ENCODE measurements at regions not wholly inside any gene's neighbourhood (a gene's known extent, or its start where the extent isn't known, plus 50 kb on each side); places are given as distances from the start of the nearest gene placed in this dataset.
A peak's percentile ranks its signal among the peaks of the same experiment; 100 is the strongest.

DNA sequence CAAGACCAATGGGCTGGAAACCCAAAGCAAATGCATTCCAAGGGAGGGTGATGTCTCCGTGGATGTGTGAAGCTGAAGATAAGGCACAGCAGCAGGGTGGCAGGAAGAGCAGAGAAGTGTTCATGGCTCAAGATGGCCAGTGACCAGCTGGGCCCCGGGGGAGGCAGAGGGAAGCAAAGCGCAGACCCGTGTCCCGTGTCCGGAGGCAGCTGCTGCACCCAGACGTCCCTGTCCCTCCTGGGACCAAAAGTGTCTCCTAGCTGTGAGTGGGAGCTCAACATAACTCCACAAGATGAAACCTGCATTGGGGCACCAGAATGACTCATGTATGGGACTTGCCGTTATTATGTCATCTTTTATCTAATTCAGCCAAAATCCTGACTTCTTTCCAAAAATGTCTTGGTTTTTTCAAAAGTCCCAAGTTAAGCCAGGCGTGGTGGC, 118.2 kb downstream of the RIPK4 start:
- H3K9me3 Mint-ChIP-seq = no peaks in the 10 kb centered on the region
- H3K36me3 Mint-ChIP-seq = no peaks in the 10 kb centered on the region
- H3K4me1 Mint-ChIP-seq = no peaks in the 10 kb centered on the region
- no peak for ATAC-seq
- H3K27ac Mint-ChIP-seq = no peak overlapping the region
- H3K4me3 Mint-ChIP-seq = no peak overlapping the region
- H3K27me3 Mint-ChIP-seq = peaks cover 9% of the 10 kb centered on the region

DNA sequence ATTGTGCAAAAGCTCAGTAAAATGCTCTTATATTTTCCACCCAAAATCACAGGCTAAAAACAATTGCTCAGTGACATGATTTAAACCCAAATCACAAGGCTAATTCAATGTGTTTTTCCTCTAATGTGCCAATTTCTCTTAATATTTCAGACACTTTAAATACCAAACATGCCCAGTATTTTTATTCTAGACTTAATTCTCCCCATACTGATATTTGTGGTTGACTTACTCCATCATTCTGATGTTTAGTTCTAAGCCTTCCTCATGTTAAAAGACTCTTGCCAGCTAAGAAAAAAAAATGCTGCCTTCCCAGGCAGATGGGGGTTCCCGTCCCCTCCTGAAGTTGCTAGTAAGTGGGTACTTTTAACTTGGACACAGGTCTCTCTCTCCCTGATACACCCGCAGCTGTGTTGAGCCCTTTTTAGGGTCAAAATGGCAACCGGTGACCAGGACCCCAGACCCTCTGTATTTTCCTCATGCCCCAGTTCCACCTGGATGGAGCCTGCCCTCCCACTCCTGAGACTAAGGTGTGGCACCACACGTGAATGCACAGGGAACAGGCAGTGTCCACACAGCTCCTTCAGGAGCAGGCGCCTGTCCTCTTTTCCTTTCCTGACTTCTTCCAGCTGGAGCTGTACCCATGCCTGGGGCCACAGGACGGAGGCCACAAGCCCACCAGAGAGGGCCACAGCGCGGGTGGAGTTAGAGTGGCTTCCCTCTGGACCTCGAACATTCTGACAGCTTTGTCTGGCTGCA, 118.9 kb downstream of the RIPK4 start:
- Mint-ChIP-seq H3K27ac (no peak overlapping the region), H3K27me3 (peaks cover 9% of the 10 kb centered on the region), H3K9me3 (no peaks in the 10 kb centered on the region), H3K4me1 (no peaks in the 10 kb centered on the region), H3K36me3 (no peaks in the 10 kb centered on the region), H3K4me3 (no peak overlapping the region)
- ATAC-seq = no peak

DNA sequence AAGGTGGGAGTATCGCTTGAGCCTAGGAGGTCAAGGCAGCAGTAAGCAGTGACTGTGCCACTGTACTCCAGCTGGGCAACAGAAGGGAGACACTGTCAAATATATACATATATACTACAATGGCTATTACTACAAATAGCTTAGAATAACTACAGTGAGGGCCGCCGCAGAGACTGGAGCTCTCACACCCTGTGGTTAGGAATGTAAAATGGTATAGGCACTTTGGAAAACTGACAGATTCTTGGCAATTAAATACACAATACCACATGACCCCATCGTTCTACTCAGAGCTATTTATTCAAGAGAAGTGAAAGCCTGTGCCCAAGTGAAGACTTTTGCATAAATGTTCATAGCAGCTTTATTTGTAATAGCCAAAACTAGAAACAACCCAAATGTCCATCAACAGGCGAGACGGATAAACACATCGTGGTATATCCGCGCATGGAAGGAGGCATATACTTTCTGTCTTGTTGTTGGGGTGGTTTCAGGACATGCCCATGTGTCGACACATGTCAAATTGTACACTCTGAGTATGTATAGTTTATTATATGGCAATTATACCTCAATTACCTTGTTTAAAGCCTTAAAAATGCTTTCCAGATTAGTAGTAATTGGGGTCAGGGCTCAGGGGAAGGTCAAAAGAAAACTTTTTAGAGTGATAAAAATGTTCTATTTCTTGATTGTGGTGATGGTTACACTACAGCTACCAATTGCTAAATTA, 123.4 kb downstream of the RIPK4 start:
- no peaks in the 10 kb centered on the region for H3K36me3 Mint-ChIP-seq
- H3K27ac Mint-ChIP-seq = no peak overlapping the region
- peaks cover 41% of the 10 kb centered on the region for H3K27me3 Mint-ChIP-seq
- H3K9me3 Mint-ChIP-seq = no peaks in the 10 kb centered on the region
- H3K4me3 Mint-ChIP-seq = no peak overlapping the region
- no peak for ATAC-seq
- H3K4me1 Mint-ChIP-seq = no peaks in the 10 kb centered on the region

DNA sequence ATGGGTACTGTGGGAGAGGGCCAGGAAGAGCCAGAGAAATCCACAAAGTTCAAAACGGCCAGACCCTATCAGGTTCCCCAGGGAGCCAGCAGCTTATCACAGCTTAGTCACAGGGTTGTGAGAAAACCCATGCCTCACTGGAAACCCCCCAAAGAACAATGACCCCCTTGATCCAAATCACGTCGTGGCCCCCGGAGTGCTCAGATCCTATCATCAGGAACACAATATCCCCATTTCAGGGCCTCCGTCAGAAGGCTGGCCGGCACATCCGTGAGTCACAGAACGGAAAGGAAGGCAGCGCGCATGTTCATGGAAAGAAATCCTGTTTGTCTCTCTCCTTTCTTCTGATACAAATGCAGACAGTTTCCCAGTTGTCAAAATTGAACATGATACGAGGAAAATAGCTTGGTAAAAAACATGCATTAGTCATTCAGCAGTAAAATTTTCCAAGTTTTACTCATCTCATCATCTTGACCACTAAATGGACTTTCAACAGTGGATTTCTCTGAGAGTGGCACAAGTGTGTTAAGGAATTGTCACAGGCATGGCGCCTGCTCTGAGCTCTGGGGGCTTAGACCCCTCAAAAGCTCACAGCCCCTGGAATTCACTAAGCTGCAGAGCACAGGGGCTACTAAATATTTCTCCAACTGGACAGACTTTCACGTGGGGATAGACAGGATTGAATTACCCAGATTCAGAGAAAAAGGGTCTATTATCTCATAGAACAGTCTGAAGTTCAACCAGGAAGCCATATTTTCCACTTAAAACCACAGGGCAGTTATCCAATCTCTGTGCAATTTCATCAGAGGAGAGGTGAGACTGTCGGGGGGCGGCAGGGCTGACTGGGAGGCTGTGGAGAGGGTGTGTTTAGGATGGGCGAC, 124.8 kb downstream of the RIPK4 start:
- no peak for ATAC-seq
- H3K27me3 Mint-ChIP-seq = peaks cover 47% of the 10 kb centered on the region

DNA sequence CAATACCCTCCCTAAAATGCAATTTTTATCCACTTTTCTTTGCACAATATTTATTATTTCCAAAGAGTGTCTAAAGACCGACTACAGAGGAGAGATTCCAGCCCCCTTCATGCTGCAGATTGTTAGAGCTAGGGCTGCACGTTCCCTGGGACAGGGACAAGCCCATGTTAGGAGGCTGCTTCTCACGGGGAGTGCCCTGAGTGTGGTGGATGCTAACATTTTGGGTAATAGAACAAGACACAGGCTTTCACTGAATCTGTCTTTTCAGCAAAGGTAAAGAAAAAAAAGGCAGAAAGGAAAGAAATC, 125.4 kb downstream of the RIPK4 start:
- Mint-ChIP-seq H3K9me3 (no peaks in the 10 kb centered on the region), H3K4me1 (no peaks in the 10 kb centered on the region), H3K36me3 (no peaks in the 10 kb centered on the region), H3K4me3 (no peak overlapping the region), H3K27me3 (peaks cover 48% of the 10 kb centered on the region), H3K27ac (no peak overlapping the region)
- no peak for ATAC-seq

More for the DNA sequence above, 124.8 kb downstream of the RIPK4 start:
- Mint-ChIP-seq H3K36me3 (no peaks in the 10 kb centered on the region), H3K4me3 (no peak overlapping the region), H3K4me1 (no peaks in the 10 kb centered on the region), H3K9me3 (no peaks in the 10 kb centered on the region), H3K27ac (no peak overlapping the region)

DNA sequence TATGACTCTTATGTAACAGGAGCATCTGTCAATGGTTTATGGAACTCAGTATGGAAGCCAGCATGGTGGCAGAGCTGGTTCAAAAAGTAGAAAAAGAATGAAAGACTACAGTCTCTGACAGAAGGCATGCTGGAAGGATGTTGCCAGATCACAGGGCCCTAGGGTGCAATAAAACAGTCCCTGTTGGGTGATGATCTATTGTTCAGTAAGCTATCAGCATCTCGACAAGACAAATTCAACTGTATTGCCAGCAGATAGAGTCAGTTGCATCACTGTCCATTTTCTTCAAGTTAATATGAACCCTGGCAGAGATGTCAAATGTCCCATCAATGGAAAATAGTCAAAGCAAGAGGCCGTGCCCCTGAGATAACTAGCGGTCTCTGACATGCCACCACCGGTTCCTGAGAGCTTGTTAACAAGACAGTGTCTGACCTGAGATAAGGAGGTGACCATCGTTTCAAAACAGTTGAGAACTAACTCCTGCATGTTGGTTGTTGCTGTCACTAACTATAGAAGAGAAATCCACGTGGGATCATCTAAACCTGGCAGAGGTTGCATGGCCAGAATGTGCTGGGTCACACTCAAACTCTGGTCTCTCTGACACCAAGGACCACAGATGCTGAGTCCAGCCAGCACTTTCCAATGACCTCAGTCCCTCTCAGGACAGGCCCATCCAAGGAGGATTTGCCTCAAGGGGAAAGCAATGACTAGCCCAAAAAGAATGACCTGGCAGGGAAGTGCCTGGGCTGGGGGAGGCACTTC, 125.9 kb downstream of the RIPK4 start:
- Mint-ChIP-seq H3K4me1 (no peaks in the 10 kb centered on the region), H3K36me3 (no peaks in the 10 kb centered on the region), H3K27me3 (peaks cover 53% of the 10 kb centered on the region), H3K4me3 (no peak overlapping the region), H3K27ac (no peak overlapping the region), H3K9me3 (peaks cover 2% of the 10 kb centered on the region)
- no peak for ATAC-seq

DNA sequence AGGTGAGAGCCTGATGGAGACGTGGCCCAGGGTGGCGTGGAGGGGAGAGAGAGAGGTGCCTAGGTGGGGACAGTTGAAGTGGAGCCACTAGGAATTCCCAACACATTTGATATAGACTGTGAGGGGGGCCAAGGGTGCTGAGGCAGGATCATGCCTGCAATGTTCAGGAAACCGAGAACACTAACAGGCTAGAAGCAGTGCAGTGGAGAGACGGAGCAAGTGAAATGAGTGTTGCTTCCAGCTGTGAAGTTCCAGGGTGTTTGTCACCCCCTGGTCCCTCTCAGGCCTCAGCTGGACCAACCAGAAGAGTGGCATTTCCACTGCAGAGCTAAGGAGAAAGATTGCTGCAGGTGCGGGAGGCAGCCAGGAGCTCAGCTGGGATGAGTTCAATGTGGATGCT, 127.1 kb downstream of the RIPK4 start:
- peak; percentile 13 for ATAC-seq
- H3K4me3 Mint-ChIP-seq = no peak overlapping the region
- H3K27me3 Mint-ChIP-seq = peaks cover 61% of the 10 kb centered on the region
- no peaks in the 10 kb centered on the region for H3K4me1 Mint-ChIP-seq
- H3K9me3 Mint-ChIP-seq = peaks cover 6% of the 10 kb centered on the region
- H3K27ac Mint-ChIP-seq = no peak overlapping the region
- no peaks in the 10 kb centered on the region for H3K36me3 Mint-ChIP-seq

DNA sequence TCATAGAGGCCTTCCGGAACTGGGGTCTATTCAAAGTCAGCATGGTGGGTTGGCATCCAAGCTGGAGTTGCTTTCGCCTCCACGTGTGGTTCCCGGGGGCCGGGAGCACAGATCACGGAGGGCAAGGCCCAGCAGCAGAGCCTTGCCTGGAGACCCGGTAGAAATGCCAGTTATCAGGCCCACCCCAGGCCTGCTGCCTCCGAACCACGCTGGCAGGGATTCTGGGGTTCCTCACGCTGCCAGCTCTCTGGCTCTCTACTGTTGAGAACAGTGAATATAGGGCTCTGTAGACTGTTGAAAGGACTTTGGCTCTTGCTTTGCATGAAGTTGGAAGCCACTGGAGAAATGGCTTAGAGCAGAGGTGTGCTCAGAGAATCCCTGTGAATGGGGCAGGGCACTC, 127.5 kb downstream of the RIPK4 start:
- Mint-ChIP-seq H3K27ac (no peak overlapping the region), H3K4me3 (no peak overlapping the region), H3K36me3 (no peaks in the 10 kb centered on the region), H3K9me3 (peaks cover 6% of the 10 kb centered on the region), H3K27me3 (peaks cover 61% of the 10 kb centered on the region), H3K4me1 (no peaks in the 10 kb centered on the region)
- no peak for ATAC-seq

DNA sequence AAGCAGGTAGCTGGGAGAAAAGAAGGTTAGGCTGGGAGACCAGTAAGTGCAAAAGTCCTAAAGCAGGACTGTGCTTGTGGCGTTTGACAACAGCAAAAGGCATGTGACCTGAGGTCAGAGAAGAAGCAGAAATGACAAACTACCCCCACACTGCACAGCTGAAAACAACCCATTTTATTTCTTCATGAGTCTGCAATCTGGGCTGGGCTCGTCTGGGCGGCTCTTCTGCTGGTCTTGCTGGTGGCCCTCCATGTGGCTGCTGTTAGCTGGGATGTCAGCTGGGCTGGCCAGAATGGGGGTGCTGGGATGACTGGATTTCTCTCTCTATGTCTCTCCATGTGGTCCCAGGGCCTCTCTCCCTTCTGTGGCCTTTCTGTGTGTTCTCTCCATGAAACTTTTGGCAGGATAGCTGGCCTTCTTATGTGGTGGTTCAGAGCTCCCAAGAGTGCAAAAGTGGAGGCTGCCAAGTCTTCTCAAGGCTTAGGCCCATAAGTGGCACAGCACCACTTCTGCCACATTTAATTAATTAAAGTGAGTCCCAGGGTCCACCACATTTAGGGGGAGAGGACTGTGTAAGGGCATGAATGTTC, 128.6 kb downstream of the RIPK4 start:
- Mint-ChIP-seq H3K27me3 (peaks cover 67% of the 10 kb centered on the region), H3K9me3 (peaks cover 10% of the 10 kb centered on the region), H3K27ac (no peak overlapping the region), H3K4me3 (no peak overlapping the region), H3K36me3 (no peaks in the 10 kb centered on the region), H3K4me1 (no peaks in the 10 kb centered on the region)
- no peak for ATAC-seq

DNA sequence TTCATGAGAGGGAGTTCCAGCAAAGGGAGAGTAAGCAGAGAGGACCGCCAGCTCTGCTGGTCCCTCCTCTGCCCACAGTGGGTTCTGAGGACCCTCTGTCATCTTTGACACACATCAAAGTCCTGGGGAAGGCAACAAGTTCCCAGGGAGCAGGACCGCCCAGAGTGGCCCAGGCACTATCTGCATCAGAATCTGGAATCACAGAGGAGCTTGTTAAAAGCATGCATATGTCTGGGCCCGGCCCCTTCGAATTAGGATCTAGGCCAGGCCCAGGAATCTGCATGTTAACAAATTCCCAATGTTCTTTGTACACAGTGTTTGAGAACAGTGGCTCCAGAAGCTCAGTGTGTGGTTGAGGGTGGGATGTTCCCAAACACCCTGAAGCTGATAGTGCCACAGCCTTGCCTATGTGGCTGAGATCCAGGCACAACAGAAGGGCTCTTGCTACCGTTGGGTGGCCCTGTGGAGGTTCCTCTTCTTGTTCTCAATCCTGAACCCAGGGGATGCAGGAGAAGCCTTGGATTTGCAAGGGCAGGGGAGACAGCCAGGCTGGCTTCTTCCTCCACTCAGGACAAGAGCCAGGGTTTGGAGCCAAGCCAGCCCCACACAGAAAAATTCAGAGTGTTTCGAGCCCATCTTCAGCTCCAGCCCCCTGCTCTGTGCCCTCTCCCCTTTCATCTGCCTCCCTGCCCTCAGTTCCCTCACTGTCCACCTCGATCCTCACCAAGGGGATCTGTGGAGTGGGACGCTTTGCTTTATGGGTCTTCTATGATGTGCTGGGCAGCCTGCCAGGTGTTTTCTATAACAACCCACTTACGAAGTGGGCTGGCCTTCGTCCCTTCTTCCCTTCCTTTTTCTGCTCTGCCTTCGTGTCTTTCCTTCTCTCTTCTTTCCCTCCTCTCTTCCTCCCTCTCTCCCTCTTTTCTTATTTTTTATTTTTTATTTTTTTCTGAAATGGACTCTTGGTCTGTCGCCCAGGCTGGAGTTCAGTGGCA, 129.0 kb upstream of the TMPRSS2 start:
- no peak overlapping the region for H3K27ac Mint-ChIP-seq
- H3K27me3 Mint-ChIP-seq = peaks cover 57% of the 10 kb centered on the region
- no peak for ATAC-seq
- H3K4me3 Mint-ChIP-seq = no peak overlapping the region
- H3K9me3 Mint-ChIP-seq = peaks cover 10% of the 10 kb centered on the region
- no peaks in the 10 kb centered on the region for H3K4me1 Mint-ChIP-seq
- H3K36me3 Mint-ChIP-seq = no peaks in the 10 kb centered on the region

DNA sequence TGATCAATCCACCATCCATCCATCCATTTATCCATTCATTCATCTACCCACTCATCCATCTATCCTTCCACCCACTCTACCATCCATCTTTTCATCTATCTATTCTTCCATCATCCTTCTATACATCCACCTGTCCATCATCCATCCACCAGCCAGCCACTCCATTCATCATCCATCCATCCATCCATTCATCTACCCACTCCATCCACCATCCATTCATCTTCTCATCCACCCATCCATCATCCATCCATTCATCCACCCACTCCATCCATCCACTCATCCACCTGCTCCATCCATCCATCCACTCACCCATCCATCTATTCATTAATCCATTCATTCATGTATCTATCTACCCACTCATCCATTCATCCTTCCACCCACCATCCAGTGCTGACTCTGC, 127.9 kb upstream of the TMPRSS2 start:
- H3K4me3 Mint-ChIP-seq = no peak overlapping the region
- peaks cover 10% of the 10 kb centered on the region for H3K9me3 Mint-ChIP-seq
- H3K4me1 Mint-ChIP-seq = no peaks in the 10 kb centered on the region
- no peaks in the 10 kb centered on the region for H3K36me3 Mint-ChIP-seq
- no peak overlapping the region for H3K27ac Mint-ChIP-seq
- no peak for ATAC-seq
- peaks cover 57% of the 10 kb centered on the region for H3K27me3 Mint-ChIP-seq

DNA sequence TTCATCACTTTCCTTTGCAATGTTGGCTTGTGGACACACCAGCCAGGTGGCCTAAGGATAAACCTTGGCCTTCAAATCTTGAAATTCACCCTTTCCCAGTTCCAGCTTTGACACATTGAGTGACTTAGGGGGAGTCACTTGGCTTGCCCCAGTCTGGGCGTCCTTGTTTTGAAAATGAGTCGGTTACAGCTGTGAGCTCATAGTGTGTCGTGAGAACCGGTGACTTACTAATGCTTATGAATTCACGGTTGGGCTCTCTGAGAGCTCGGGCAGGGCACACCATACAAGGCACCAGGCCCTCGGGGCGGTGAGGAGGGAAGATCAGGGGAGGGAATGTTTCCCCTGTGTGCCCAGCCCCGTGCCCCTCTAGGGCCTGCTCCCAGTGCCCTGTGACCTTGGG, 126.9 kb upstream of the TMPRSS2 start:
- Mint-ChIP-seq H3K9me3 (peaks cover 10% of the 10 kb centered on the region), H3K36me3 (no peaks in the 10 kb centered on the region), H3K4me3 (no peak overlapping the region)

DNA sequence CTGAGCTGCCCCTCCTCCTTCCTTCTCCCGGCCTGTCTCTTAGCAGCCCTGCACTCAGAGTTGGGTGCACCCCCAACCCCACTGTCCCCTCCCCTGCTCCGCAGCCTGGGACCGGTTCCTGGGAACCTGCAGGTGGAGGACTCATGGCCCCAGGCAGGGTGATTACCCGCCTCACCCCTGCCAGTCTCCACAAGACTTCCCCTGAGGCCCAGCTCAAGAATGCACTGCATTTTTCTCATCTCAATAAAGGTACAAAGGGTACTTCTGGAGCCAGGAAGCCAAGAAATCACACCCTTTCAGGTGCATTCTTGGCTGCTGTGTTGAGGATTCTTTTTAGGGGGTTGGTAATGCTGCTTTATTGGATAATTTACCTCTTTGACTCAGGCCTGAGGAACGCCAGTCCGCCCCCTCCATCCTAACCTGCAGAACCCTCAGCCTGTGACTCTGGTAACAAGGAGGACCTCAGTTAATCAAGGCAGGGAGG, 126.3 kb upstream of the TMPRSS2 start:
- H3K4me1 Mint-ChIP-seq = no peaks in the 10 kb centered on the region
- no peaks in the 10 kb centered on the region for H3K36me3 Mint-ChIP-seq
- no peak for ATAC-seq
- peaks cover 41% of the 10 kb centered on the region for H3K27me3 Mint-ChIP-seq
- H3K27ac Mint-ChIP-seq = no peak overlapping the region
- H3K4me3 Mint-ChIP-seq = no peak overlapping the region
- H3K9me3 Mint-ChIP-seq = peaks cover 10% of the 10 kb centered on the region

More for the DNA sequence above, 126.9 kb upstream of the TMPRSS2 start:
- Mint-ChIP-seq H3K27ac (no peak overlapping the region), H3K4me1 (no peaks in the 10 kb centered on the region), H3K27me3 (peaks cover 47% of the 10 kb centered on the region)
- ATAC-seq = no peak

Data from stimulated activated memory B cell treated with anti-CD40 and anti-IgM and Interleukin-4, amounts not matched to agents 10 μg/mL and 1 μg/mL and 100 μg/mL, for 72 hours (primary cell).